Kasumi-1 (cell line): ENCODE measurements at regions not wholly inside any gene's neighbourhood (a gene's known extent, or its start where the extent isn't known, plus 50 kb on each side); places are given as distances from the start of the nearest gene placed in this dataset.
"Not testable (repeated sequence)": the region's sequence is repeated elsewhere in the genome, so short reads cannot be mapped to it uniquely, and the experiment has no call there.

Experiments used
- DNase-seq, 2 experiments: peaks; one replicate each; lab custom pipeline; 2025; lab: John Stamatoyannopoulos, UW

- DNase-seq: no peak
These were observed 723.1 kb upstream of the B3GALT2 start for GRCh38 chr1:193909406-193910082.

GRCh38 chr1:193905288-193906085, 719.1 kb upstream of the B3GALT2 start:
- DNase-seq: no peak

GRCh38 chr1:193891788-193892187, 705.4 kb upstream of the B3GALT2 start:
- DNase-seq: no peak

GRCh38 chr1:193890935-193891334, 704.5 kb upstream of the B3GALT2 start:
- no peak for DNase-seq

GRCh38 chr1:193884848-193885558, 698.6 kb upstream of the B3GALT2 start:
- DNase-seq: no peak

GRCh38 chr1:193877920-193878319, 691.5 kb upstream of the B3GALT2 start:
- not testable (repeated sequence) for DNase-seq

GRCh38 chr1:193868425-193868824, 682.0 kb upstream of the B3GALT2 start:
- no peak for DNase-seq

GRCh38 chr1:193856261-193856660, 669.8 kb upstream of the B3GALT2 start:
- no peak for DNase-seq

- DNase-seq: no peak
These were observed 664.3 kb upstream of the B3GALT2 start for GRCh38 chr1:193850745-193851144.

GRCh38 chr1:193846876-193847604, 660.6 kb upstream of the B3GALT2 start:
- DNase-seq: no peak

GRCh38 chr1:193846411-193846810, 660.0 kb upstream of the B3GALT2 start:
- no peak for DNase-seq

- DNase-seq: no peak
These were observed 655.4 kb upstream of the B3GALT2 start for GRCh38 chr1:193841857-193842256.

GRCh38 chr1:193831465-193831864, 645.1 kb upstream of the B3GALT2 start:
- no peak for DNase-seq

- no peak for DNase-seq
These were observed 641.1 kb upstream of the B3GALT2 start for GRCh38 chr1:193827516-193827915.

- DNase-seq: no peak
These were observed 633.0 kb upstream of the B3GALT2 start for GRCh38 chr1:193819376-193819775.

- no peak for DNase-seq
These were observed 620.8 kb upstream of the B3GALT2 start for GRCh38 chr1:193807208-193807607.

- no peak for DNase-seq
These were observed 620.0 kb upstream of the B3GALT2 start for GRCh38 chr1:193806079-193807048.

GRCh38 chr1:193799948-193800690, 613.7 kb upstream of the B3GALT2 start:
- DNase-seq: no peak

GRCh38 chr1:193799371-193799770, 613.0 kb upstream of the B3GALT2 start:
- no peak for DNase-seq

GRCh38 chr1:193794239-193794638, 607.8 kb upstream of the B3GALT2 start:
- no peak for DNase-seq
